OCI-M2 (cell line): ENCODE measurements at regions not wholly inside any gene's neighbourhood (a gene's known extent, or its start where the extent isn't known, plus 50 kb on each side); places are given as distances from the start of the nearest gene placed in this dataset.

Experiments used
- DNase-seq: peaks from one replicate; lab custom pipeline; 2025; ENCODE audit not compliant: unreplicated experiment; lab: John Stamatoyannopoulos, UW

- no peak for DNase-seq
These were observed 246.3 kb downstream of the HHIPL2 start for GRCh38 chr1:222301652-222302051.

GRCh38 chr1:222299524-222299923, 248.4 kb downstream of the HHIPL2 start:
- DNase-seq, result no peak

- no peak for DNase-seq
These were observed 257.0 kb downstream of the HHIPL2 start for GRCh38 chr1:222290866-222291265.

- no peak for DNase-seq
These were observed 259.9 kb downstream of the HHIPL2 start for GRCh38 chr1:222288053-222288452.

GRCh38 chr1:222286011-222286410, 261.9 kb downstream of the HHIPL2 start:
- no peak for DNase-seq

- no peak for DNase-seq
These were observed 262.4 kb downstream of the HHIPL2 start for GRCh38 chr1:222285526-222285925.

- DNase-seq, result no peak
These were observed 263.4 kb downstream of the HHIPL2 start for GRCh38 chr1:222284466-222284865.

- DNase-seq, result no peak
These were observed 264.6 kb downstream of the HHIPL2 start for GRCh38 chr1:222283147-222283768.

GRCh38 chr1:222279591-222279990, 268.3 kb downstream of the HHIPL2 start:
- DNase-seq, result no peak

- DNase-seq, result no peak
These were observed 269.4 kb downstream of the HHIPL2 start for GRCh38 chr1:222278501-222278900.

- DNase-seq, result no peak
These were observed 272.0 kb downstream of the HHIPL2 start for GRCh38 chr1:222275729-222276465.

GRCh38 chr1:222275001-222275728, 272.7 kb downstream of the HHIPL2 start:
- no peak for DNase-seq

GRCh38 chr1:222266223-222267196, 281.4 kb downstream of the HHIPL2 start:
- DNase-seq, result no peak

GRCh38 chr1:222263791-222264190, 284.1 kb downstream of the HHIPL2 start:
- no peak for DNase-seq

- no peak for DNase-seq
These were observed 290.9 kb downstream of the HHIPL2 start for GRCh38 chr1:222257027-222257426.

GRCh38 chr1:222256058-222256457, 291.8 kb downstream of the HHIPL2 start:
- DNase-seq, result no peak

GRCh38 chr1:222252788-222253187, 295.1 kb downstream of the HHIPL2 start:
- DNase-seq, result no peak

- no peak for DNase-seq
These were observed 296.1 kb downstream of the HHIPL2 start for GRCh38 chr1:222251847-222252246.

- DNase-seq, result no peak
These were observed 297.5 kb downstream of the HHIPL2 start for GRCh38 chr1:222250376-222250775.

GRCh38 chr1:222247811-222248310, 300.0 kb downstream of the HHIPL2 start:
- no peak for DNase-seq

GRCh38 chr1:222247081-222247480, 300.8 kb downstream of the HHIPL2 start:
- no peak for DNase-seq
